Fibroblast of lung (primary cell): ENCODE measurements at regions not wholly inside any gene's neighbourhood (a gene's known extent, or its start where the extent isn't known, plus 50 kb on each side); places are given as distances from the start of the nearest gene placed in this dataset.

Experiments
- CTCF ChIP-seq, 2 donors: IDR thresholded peaks in 1 of 2; conservative IDR thresholded peaks in 1 of 2; 1 replicate in 1 of 2; 2 replicates in 1 of 2; pipeline ENCODE4 v1.5.1; 2011 to 2012; ENCODE audit warnings: low read length in 2 of 2, control low read depth in 1 of 2, inconsistent platforms in 1 of 2, low read depth in 1 of 2, mild to moderate bottlenecking in 1 of 2
- EZH2 ChIP-seq: IDR thresholded peaks from 2 replicates; pipeline ENCODE4 v1.5.1; 2012; ENCODE audit warnings: low read length, control low read depth, mild to moderate bottlenecking; ENCODE audit errors: missing control alignments

DNA sequence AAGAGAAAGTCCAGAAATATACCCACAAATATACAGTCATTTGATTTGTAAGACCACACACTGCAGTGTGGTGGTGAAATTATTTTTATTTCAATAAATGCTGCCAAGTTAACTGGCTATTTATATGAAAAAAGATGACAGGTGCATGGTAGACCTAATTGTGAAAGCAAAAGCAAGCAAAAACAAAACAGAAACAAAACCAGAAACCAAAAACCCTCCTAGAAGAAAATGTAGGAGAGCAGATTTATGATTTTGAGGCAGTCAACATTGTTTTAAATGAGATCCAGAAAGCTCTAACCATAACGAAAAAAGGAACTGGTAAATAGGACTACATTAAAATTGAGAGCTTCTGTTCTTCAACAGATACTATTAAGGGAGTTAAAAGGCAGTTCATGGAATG, 303.6 kb downstream of the PRDM2 start:
- TF ChIP-seq CTCF (conservative IDR thresholded peaks at IDR 0.05 in 1 of 2, IDR thresholded peaks at IDR 0.05 in 1 of 2; ENCODE audit: low read depth in 1 of 2, low read length in 2 of 2) (no peak), EZH2 (no peak)
